DND-41 (cell line): ENCODE measurements at regions not wholly inside any gene's neighbourhood (a gene's known extent, or its start where the extent isn't known, plus 50 kb on each side); places are given as distances from the start of the nearest gene placed in this dataset.

ENCODE experiments used
- ATAC-seq: fragments of 200-7000 bp; cut with Tn5 transposase; 3 replicates; pipeline ENCODE4 v1.9.1; 2021; ENCODE audit warnings: low read depth; ENCODE audit not compliant: insufficient read depth
- DNase-seq: peaks from one replicate; pipeline ENCODE4 v3.0.0-alpha.2; 2020
- H2AFZ ChIP-seq: 2 replicates; pipeline ENCODE4 v1.6.0; 2012; ENCODE audit warnings: low read depth, low read length
- H3K27ac ChIP-seq: 2 replicates; pipeline ENCODE4 v1.5.1; 2012; ENCODE audit warnings: low read length, inconsistent platforms
- H3K27me3 ChIP-seq: fragments of 200-600 bp; sonication (generic); 2 replicates; pipeline ENCODE4 v1.6.0; 2012; ENCODE audit warnings: low read length, mild to moderate bottlenecking, inconsistent platforms; ENCODE audit not compliant: insufficient read depth, poor library complexity
- H3K36me3 ChIP-seq: 2 replicates; pipeline ENCODE4 v1.5.1; 2012; ENCODE audit warnings: low read length, inconsistent platforms; ENCODE audit not compliant: insufficient read depth
- H3K4me1 ChIP-seq: 2 replicates; pipeline ENCODE4 v1.5.1; 2012; ENCODE audit warnings: mild to moderate bottlenecking, low read length; ENCODE audit not compliant: insufficient read depth
- H3K4me2 ChIP-seq: 2 replicates; pipeline ENCODE4 v1.6.0; 2012; ENCODE audit warnings: mild to moderate bottlenecking, moderate library complexity, low read length, inconsistent platforms; ENCODE audit not compliant: insufficient read depth
- H3K4me3 ChIP-seq, 2 experiments: fragments of 200-600 bp in 1 of 2; shearing (Covaris generic) in 1 of 2; 2 replicates each; pipeline ENCODE4 v1.5.1; 2012 to 2016; ENCODE audit warnings: inconsistent platforms in 2 of 2, low read length in 2 of 2, mild to moderate bottlenecking in 2 of 2, low read depth in 1 of 2, moderate library complexity in 1 of 2
- H3K79me2 ChIP-seq: 2 replicates; pipeline ENCODE4 v1.6.0; 2012; ENCODE audit warnings: low read length, inconsistent platforms; ENCODE audit not compliant: insufficient read depth
- H3K9ac ChIP-seq: 2 replicates; pipeline ENCODE4 v1.6.0; 2012; ENCODE audit warnings: low read depth, mild to moderate bottlenecking, inconsistent platforms, low read length, moderate library complexity
- H3K9me3 ChIP-seq: 2 replicates; pipeline ENCODE4 v1.5.1; 2012; ENCODE audit warnings: low read length, moderate library complexity, mild to moderate bottlenecking, inconsistent platforms; ENCODE audit not compliant: insufficient read depth, severe bottlenecking
- H4K20me1 ChIP-seq: 2 replicates; pipeline ENCODE4 v1.6.0; 2012; ENCODE audit warnings: low read length; ENCODE audit not compliant: insufficient read depth
- CTCF ChIP-seq: IDR thresholded peaks from 2 replicates; pipeline ENCODE4 v1.5.1; 2012; ENCODE audit warnings: borderline replicate concordance, low read length, moderate library complexity, mild to moderate bottlenecking; ENCODE audit not compliant: poor library complexity, severe bottlenecking; ENCODE audit errors: extremely low read depth
- EZH2 ChIP-seq: IDR thresholded peaks from 3 replicates; pipeline ENCODE4 v1.6.1; 2012; ENCODE audit warnings: borderline replicate concordance, low read depth, mild to moderate bottlenecking, moderate library complexity, low read length, inconsistent platforms; ENCODE audit not compliant: severe bottlenecking

- no peaks in the 10 kb centered on the region for H3K27me3 ChIP-seq
- H3K79me2 ChIP-seq, result no peaks in the 10 kb centered on the region
- DNase-seq, result no peak
- H3K9me3 ChIP-seq, result no peaks in the 10 kb centered on the region
- H3K36me3 ChIP-seq, result no peaks in the 10 kb centered on the region
- no peaks in the 10 kb centered on the region for H3K4me1 ChIP-seq
- ATAC-seq, result no peak
- no peak overlapping the region for H2AFZ ChIP-seq
- H3K9ac ChIP-seq, result no peak overlapping the region
- no peak overlapping the region for H3K4me3 ChIP-seq
- no peaks in the 10 kb centered on the region for H4K20me1 ChIP-seq
- no peak overlapping the region for H3K4me2 ChIP-seq
- no peak overlapping the region for H3K27ac ChIP-seq
- no peak for TF ChIP-seq CTCF
- no peak for TF ChIP-seq EZH2
Measured at GRCh38 chr7:3135626-3136025, 92.0 kb upstream of the CARD11 start.

- Histone ChIP-seq H3K4me3 (no peak overlapping the region), H3K36me3 (no peaks in the 10 kb centered on the region), H3K9me3 (no peaks in the 10 kb centered on the region), H3K79me2 (no peaks in the 10 kb centered on the region), H3K9ac (no peak overlapping the region), H3K4me1 (no peaks in the 10 kb centered on the region), H3K4me2 (no peak overlapping the region), H4K20me1 (no peaks in the 10 kb centered on the region), H3K27me3 (no peaks in the 10 kb centered on the region), H3K27ac (no peak overlapping the region), H2AFZ (no peak overlapping the region)
- TF ChIP-seq EZH2, result no peak
- no peak for TF ChIP-seq CTCF
- DNase-seq (no peak), ATAC-seq (no peak)
Measured at GRCh38 chr7:3138206-3138605, 94.5 kb upstream of the CARD11 start.

- no peaks in the 10 kb centered on the region for H3K9me3 ChIP-seq
- H3K79me2 ChIP-seq, result no peaks in the 10 kb centered on the region
- H3K4me2 ChIP-seq, result no peak overlapping the region
- H3K36me3 ChIP-seq, result no peaks in the 10 kb centered on the region
- no peaks in the 10 kb centered on the region for H3K27me3 ChIP-seq
- DNase-seq (no peak), ATAC-seq (no peak)
- no peak overlapping the region for H3K4me3 ChIP-seq
- TF ChIP-seq EZH2 (no peak), CTCF (no peak)
- no peak overlapping the region for H2AFZ ChIP-seq
- H3K9ac ChIP-seq, result no peak overlapping the region
- H3K27ac ChIP-seq, result no peak overlapping the region
- no peaks in the 10 kb centered on the region for H4K20me1 ChIP-seq
- no peaks in the 10 kb centered on the region for H3K4me1 ChIP-seq
Measured at GRCh38 chr7:3138997-3139396, 95.3 kb upstream of the CARD11 start.

- H3K27me3 ChIP-seq, result no peaks in the 10 kb centered on the region
- no peaks in the 10 kb centered on the region for H3K9me3 ChIP-seq
- H2AFZ ChIP-seq, result no peak overlapping the region
- H3K79me2 ChIP-seq, result no peaks in the 10 kb centered on the region
- no peak overlapping the region for H3K27ac ChIP-seq
- TF ChIP-seq CTCF (no peak), EZH2 (no peak)
- DNase-seq (no peak), ATAC-seq (no peak)
- no peak overlapping the region for H3K4me2 ChIP-seq
- no peak overlapping the region for H3K9ac ChIP-seq
- no peaks in the 10 kb centered on the region for H3K4me1 ChIP-seq
- no peak overlapping the region for H3K4me3 ChIP-seq
- no peaks in the 10 kb centered on the region for H3K36me3 ChIP-seq
- H4K20me1 ChIP-seq, result no peaks in the 10 kb centered on the region
Measured at GRCh38 chr7:3140834-3141233, 97.2 kb upstream of the CARD11 start.
